RWPE1 (cell line): ENCODE measurements at regions not wholly inside any gene's neighbourhood (a gene's known extent, or its start where the extent isn't known, plus 50 kb on each side); places are given as distances from the start of the nearest gene placed in this dataset.

Experiments
- CTCF ChIA-PET: fragments of 350-600 bp; sonication (Branson Sonifier 250); formaldehyde crosslinking; extraction: SDS; loops from one replicate; lab custom pipeline; 2021; lab: Yijun Ruan, JAX
- POLR2A ChIA-PET: fragments of 400-600 bp; formaldehyde crosslinking; extraction: SDS; loops from one replicate; lab custom pipeline; 2020; ENCODE audit warnings: antibody characterized with exemption; ENCODE audit not compliant: low non-redundant PET; lab: Yijun Ruan, JAX
- DNase-seq: peaks from one replicate; pipeline ENCODE4 v3.0.0; 2012; ENCODE audit warnings: low spot score
- H3K27ac ChIP-seq: fragments of 450-650 bp; 2 replicates; pipeline ENCODE4 v1.5.1; 2017
- CTCF ChIP-seq: fragments of 450-650 bp; conservative IDR thresholded peaks from 2 replicates; pipeline ENCODE4 v1.5.1; 2017; ENCODE audit warnings: low read depth, mild to moderate bottlenecking

- TF ChIP-seq CTCF = no peak
- CTCF ChIA-PET = interaction anchor here (0.6 kb wide), 1 partner anchor 13 kb away, joined by 3 read pairs; no protein-coding TSS in a partner anchor
- POLR2A ChIA-PET = no interaction called here
- H3K27ac ChIP-seq = no peak overlapping the region
- no peak for DNase-seq
Measured at GRCh38 chr3:27575499-27575898, 91.3 kb upstream of the SLC4A7 start.

- ChIA-PET CTCF (no interaction called here), POLR2A (no interaction called here)
- no peak overlapping the region for H3K27ac ChIP-seq
- TF ChIP-seq CTCF = no peak
- DNase-seq = no peak
Measured at GRCh38 chr3:27574438-27574795, 90.2 kb upstream of the SLC4A7 start.

GRCh38 chr3:27573780-27574437 is 89.7 kb upstream of the SLC4A7 start:
- TF ChIP-seq CTCF = no peak
- ChIA-PET CTCF (no interaction called here), POLR2A (no interaction called here)
- DNase-seq = no peak
- H3K27ac ChIP-seq = no peak overlapping the region

GRCh38 chr3:27573138-27573537 is 89.0 kb upstream of the SLC4A7 start:
- ChIA-PET CTCF (no interaction called here), POLR2A (no interaction called here)
- no peak overlapping the region for H3K27ac ChIP-seq
- no peak for DNase-seq
- TF ChIP-seq CTCF = no peak

GRCh38 chr3:27571345-27571744 is 87.2 kb upstream of the SLC4A7 start:
- CTCF ChIA-PET = no interaction called here
- DNase-seq = no peak
- POLR2A ChIA-PET = no interaction called here
- TF ChIP-seq CTCF = no peak
- no peak overlapping the region for H3K27ac ChIP-seq

- TF ChIP-seq CTCF = no peak
- no peak for DNase-seq
- H3K27ac ChIP-seq = no peak overlapping the region
- CTCF ChIA-PET = no interaction called here
- POLR2A ChIA-PET = no interaction called here
Measured at GRCh38 chr3:27570421-27571106, 86.4 kb upstream of the SLC4A7 start.
